Ishikawa (cell line): ENCODE measurements at regions not wholly inside any gene's neighbourhood (a gene's known extent, or its start where the extent isn't known, plus 50 kb on each side); places are given as distances from the start of the nearest gene placed in this dataset.

Experiments used
- CREB1 ChIP-seq: IDR thresholded peaks from 2 replicates; pipeline ENCODE4 v1.6.1; 2012; ENCODE audit warnings: low read depth
- RAD21 ChIP-seq: IDR thresholded peaks from 2 replicates; pipeline ENCODE4 v1.6.1; 2012; ENCODE audit warnings: low read depth
- TAF1 ChIP-seq: IDR thresholded peaks from 2 replicates; pipeline ENCODE4 v1.6.1; 2012; ENCODE audit warnings: low read depth, mild to moderate bottlenecking
- TEAD4 ChIP-seq: IDR thresholded peaks from 2 replicates; pipeline ENCODE4 v1.6.1; 2012
- TF ChIP-seq, protein P1 (sequence below): IDR thresholded peaks from 2 replicates; pipeline ENCODE4 v1.6.1; 2012; ENCODE audit warnings: low read depth, mild to moderate bottlenecking
- TF ChIP-seq, protein P2 (sequence below): IDR thresholded peaks from 2 replicates; pipeline ENCODE4 v1.6.1; 2012

- TF ChIP-seq TEAD4 (no peak), CREB1 (no peak), TAF1 (no peak), RAD21 (no peak)
- TF ChIP-seq, protein P1, sequence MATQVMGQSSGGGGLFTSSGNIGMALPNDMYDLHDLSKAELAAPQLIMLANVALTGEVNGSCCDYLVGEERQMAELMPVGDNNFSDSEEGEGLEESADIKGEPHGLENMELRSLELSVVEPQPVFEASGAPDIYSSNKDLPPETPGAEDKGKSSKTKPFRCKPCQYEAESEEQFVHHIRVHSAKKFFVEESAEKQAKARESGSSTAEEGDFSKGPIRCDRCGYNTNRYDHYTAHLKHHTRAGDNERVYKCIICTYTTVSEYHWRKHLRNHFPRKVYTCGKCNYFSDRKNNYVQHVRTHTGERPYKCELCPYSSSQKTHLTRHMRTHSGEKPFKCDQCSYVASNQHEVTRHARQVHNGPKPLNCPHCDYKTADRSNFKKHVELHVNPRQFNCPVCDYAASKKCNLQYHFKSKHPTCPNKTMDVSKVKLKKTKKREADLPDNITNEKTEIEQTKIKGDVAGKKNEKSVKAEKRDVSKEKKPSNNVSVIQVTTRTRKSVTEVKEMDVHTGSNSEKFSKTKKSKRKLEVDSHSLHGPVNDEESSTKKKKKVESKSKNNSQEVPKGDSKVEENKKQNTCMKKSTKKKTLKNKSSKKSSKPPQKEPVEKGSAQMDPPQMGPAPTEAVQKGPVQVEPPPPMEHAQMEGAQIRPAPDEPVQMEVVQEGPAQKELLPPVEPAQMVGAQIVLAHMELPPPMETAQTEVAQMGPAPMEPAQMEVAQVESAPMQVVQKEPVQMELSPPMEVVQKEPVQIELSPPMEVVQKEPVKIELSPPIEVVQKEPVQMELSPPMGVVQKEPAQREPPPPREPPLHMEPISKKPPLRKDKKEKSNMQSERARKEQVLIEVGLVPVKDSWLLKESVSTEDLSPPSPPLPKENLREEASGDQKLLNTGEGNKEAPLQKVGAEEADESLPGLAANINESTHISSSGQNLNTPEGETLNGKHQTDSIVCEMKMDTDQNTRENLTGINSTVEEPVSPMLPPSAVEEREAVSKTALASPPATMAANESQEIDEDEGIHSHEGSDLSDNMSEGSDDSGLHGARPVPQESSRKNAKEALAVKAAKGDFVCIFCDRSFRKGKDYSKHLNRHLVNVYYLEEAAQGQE, result no peak
- TF ChIP-seq, protein P2, sequence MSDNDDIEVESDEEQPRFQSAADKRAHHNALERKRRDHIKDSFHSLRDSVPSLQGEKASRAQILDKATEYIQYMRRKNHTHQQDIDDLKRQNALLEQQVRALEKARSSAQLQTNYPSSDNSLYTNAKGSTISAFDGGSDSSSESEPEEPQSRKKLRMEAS, result no peak
Observed at GRCh38 chr21:22288885-22289499, 1290.8 kb downstream of the NCAM2 start.
